GM21526 (cell line): ENCODE measurements at regions not wholly inside any gene's neighbourhood (a gene's known extent, or its start where the extent isn't known, plus 50 kb on each side); places are given as distances from the start of the nearest gene placed in this dataset.

Experiments used
- ATAC-seq: cut with Tn5 transposase; IDR thresholded peaks from one replicate; pipeline ENCODE4 v1.9.1; 2021; ENCODE audit warnings: moderate library complexity; ENCODE audit not compliant: unreplicated experiment, low FRiP score

DNA sequence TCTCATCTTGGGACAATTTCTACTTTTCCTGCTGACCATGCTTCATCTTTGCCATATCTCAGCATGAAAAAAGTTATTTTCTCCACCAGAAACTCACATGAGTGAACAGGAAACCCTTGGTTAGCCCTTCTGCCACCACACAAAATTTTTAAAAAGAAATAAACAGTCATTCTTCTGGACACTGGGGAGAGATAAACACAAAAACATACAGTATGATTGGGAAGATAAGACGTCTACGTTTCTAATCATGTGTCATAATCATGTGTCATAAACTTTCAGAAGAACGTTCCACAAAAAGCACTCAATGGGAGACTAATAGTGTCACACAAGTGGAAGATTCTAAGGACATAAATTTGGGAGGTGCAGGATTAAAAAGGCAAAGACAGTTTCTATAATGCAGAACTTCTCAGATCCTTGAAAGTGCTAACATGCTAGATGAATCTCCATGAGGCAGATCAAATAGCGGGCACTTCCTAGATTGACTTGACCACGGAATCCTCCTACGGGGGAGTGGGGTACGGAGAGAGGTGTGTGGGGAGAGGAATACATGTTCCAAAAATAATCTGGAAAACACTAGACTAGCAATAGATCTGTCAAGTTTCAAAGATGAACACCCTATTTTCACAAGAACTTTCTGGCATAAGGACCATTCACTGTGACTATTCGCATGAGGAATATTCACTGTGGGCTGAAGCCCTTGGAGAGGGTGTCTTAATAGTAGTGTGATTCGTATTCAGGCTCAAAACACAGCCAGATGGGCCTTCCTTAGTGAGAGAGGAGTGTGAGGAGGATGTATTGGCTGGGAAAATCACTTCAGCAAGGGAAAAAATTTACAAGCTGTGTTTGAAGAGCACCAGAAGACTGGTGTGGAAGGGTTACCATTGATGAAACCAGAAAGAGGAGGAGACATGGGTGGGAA lies 206.7 kb downstream of the SETD4 start:
- ATAC-seq: no peak

DNA sequence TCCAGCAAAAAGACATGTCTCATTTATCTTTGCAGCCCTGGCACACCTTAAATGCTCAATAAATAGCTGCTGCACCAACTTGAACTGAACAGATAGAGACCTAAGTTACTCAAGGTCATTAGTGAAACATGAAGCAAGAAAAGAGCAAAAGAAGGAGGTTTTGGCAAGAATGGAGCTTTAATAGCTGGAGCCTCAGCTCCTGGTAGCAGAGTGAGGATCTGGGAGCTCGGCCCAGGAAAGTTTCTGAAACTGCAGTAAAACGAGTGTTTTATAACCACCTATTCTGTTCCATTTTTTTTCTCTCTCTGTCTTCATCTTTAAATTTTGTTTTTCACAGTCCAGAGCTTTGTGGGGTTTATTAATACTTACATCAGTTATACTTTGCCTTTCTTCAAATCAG lies 207.5 kb downstream of the SETD4 start:
- no peak for ATAC-seq

GRCh38 chr21:35850542-35851103 lies 209.7 kb downstream of the SETD4 start:
- no peak for ATAC-seq

DNA sequence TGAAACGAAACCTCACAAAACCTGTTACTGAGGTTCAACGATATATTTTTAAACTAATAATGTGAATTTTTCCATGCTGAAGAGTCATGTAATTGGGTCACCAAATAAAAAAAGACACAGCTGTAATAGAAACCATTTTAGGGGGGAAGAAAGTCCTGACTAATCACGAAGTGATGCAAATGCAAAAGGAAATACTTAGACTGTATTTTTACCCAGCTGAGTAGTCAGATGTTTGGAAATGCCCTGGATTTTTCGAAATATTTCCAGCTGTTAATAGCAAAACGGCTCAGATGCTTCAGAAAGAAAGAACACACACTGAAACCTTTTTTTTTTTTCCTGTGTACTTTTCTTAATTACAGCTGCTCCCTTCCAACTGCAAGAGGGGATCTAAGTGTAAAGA lies 210.3 kb downstream of the SETD4 start:
- no peak for ATAC-seq

GRCh38 chr21:35849144-35849543 lies 211.2 kb downstream of the SETD4 start:
- ATAC-seq: no peak

- no peak for ATAC-seq
Observed at GRCh38 chr21:35843911-35844667, 216.2 kb downstream of the SETD4 start.

GRCh38 chr21:35840949-35841348 lies 219.4 kb downstream of the SETD4 start:
- ATAC-seq: no peak

DNA sequence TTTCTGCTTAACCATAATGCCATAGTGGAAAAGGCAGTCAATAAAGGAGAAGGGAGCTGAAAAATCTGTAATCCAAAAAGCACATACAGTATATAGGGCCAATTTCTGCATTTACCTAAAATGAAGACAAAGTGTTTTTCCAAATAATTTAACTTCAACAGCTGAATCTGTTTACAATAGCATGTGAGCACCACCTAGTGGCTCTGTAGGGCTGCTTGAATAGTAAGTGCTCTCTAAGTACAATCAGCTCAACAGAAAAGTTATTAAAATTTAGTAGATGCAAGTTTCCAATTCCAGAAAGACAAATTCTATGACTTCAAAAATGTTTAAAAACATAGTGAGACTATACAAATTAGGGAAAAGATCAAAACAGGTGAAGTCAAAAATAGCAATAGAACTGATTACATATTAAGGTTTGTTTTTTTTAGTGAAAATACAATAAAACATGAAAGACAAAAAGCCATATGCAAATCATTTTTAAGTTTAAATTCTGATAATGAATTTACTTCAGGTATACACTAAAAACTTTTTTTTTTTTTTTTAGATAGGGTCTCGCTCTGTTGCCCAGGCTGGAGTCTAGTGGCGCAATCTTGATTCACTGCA lies 220.0 kb downstream of the SETD4 start:
- no peak for ATAC-seq

DNA sequence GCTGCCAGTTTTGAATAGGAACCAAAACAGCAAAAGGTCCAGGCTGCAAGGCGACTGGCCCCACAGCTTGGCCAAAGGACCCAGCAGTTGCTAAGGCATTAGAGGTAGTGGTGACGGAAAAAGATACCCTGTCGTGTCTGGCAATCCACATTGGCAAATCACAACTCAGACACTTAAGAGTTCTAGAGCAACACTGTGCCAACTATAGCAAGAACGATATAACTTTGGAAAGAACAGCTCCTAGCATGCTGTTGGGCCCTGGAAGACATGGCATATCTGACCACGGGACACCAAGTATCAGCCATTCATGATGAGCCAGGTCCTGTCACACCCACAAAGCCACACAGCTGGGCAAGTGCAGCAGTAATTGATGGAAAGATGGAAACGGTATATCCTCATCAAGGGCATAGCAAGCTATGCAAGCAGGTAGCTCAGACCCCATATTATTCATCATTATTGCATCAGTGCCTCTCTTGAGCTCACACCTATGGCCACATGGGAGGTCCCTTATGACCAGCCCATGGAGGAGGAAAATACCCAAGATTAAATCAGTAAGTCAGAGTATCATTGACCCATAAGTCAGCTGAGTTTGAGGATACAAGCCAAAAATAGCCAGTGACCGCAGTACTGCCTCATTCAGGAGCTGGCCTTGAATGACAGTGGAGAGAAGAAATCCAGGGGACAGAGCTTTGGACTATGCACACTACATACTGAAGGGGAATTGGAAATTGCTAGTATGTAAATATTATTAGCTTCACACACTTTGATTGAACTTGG lies 221.2 kb downstream of the SETD4 start:
- no peak for ATAC-seq

GRCh38 chr21:35838350-35838749 lies 222.0 kb downstream of the SETD4 start:
- ATAC-seq: no peak

- no peak for ATAC-seq
Observed at GRCh38 chr21:35833991-35834390, 226.3 kb downstream of the SETD4 start.

DNA sequence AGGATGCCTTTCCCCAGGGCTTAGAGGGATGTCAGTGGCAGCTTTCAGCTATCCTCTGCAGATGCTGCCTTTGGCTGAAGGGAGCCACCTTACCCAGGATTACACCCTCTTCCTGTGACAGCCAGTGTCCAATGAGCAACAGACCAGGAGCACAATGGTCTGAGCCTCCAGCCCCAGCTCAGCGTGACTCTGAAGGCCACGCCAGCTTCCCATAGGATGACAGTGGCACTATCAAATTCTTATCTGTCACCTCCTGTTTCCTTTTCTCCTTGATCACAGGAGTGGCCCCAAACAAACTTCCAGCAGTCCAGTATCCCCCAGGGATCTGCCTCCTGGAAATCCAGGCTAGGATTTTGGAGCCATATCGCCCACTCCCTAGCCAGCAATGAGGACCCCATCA lies 226.9 kb downstream of the SETD4 start:
- ATAC-seq: no peak

DNA sequence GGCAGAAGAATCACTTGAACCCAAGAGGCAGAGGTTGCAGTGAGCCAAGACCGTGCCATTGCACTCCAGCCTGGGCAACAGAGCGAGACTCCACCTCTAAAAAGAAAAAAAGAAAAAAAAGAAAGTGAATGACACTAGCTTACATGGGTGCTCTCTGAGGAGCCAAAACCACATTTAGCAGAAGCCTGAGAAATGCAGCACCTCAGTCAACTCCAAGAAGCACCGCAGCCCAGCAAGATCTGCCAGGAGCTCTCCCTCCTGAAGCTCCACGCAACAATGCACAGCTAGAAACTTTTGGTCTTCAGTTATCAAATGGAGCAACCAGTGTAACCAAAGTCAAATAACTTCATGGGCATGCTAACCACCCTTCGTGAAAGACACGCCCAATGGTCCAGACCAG lies 229.1 kb downstream of the SETD4 start:
- ATAC-seq: no peak

GRCh38 chr21:35829067-35829466 lies 231.3 kb downstream of the SETD4 start:
- ATAC-seq: no peak

DNA sequence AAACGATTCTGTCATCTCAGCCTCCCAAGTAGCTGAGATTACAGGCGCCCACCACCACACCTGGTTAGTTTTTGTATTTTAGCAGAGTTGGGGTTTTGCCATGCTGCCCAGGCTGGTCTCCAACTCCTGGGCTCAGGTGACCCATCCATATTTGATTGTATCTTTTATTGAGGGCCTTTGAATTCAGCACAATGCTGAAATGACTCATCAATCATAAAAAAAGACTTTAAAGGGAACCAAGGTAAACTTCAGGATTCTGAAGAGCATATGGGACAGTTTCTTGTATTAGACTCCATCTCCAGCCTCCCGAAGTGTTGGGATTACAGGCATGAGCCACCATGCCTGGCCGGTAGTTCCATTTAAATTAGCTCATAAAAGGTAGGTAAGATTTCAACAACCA lies 232.2 kb downstream of the SETD4 start:
- ATAC-seq: no peak

DNA sequence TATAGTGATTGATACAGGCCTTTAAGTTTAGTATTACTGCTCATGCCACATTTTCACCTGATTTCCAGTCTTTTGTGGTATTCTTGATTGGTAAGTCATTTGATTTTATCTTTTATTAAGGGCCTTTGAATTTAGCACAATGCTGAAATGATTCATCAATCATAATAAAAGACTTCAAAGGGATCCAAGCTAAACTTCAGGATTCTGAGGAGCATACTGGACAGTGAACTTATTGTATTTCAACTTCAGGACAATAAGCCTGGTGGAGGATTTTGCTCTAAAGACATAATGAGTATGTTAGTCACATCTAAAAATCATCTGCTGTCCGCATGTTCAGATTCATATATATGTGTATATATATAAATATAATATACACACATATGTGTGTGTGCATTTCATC lies 233.3 kb downstream of the SETD4 start:
- ATAC-seq: no peak

- ATAC-seq: no peak
Observed at GRCh38 chr21:35825370-35826353, 234.7 kb downstream of the SETD4 start.

- ATAC-seq: no peak
Observed at GRCh38 chr21:35824136-35824535, 236.2 kb downstream of the SETD4 start.

DNA sequence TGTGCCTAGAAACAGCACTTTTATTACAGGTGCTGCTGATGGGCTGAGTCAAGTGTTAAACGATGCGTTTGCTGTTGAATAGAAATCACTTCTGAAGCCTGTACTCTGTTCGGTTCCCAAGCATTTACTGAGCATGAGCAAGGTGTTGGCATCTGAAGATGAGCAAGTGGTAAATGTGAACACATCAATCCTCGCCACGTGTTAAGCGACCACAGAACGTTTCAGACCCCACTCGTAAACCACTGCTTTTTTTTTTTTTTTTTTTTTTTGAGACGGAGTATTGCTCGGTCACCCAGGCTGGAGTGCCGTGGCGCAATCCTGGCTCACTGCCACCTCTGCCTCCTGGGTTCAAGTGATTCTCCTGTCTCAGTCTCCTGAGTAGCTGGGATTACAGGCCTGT lies 241.2 kb downstream of the SETD4 start:
- ATAC-seq: no peak
